ENCODE measurements at regions not wholly inside any gene's neighbourhood (a gene's known extent, or its start where the extent isn't known, plus 50 kb on each side); places are given as distances from the start of the nearest gene placed in this dataset.

DNA sequence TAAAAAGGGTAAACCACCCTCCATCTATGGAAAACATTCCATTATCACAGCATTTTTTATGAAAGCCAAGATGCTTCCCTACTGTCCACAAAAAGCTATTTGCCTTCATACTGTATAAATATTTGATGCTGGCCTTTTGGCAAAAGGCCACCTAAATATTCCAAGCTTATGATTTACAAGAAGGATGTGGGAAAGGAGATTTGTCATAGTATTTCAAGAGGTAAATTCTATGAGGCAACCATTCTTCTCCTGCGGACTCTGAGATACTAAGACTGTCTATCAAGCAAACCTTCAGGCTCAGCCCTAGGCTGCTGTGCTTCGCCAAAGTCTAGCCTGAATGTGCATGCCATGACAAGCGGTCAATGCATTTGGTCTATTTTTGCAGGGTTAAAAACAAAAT is 807.1 kb upstream of the AMELY start:
- TF ChIP-seq, protein P1, sequence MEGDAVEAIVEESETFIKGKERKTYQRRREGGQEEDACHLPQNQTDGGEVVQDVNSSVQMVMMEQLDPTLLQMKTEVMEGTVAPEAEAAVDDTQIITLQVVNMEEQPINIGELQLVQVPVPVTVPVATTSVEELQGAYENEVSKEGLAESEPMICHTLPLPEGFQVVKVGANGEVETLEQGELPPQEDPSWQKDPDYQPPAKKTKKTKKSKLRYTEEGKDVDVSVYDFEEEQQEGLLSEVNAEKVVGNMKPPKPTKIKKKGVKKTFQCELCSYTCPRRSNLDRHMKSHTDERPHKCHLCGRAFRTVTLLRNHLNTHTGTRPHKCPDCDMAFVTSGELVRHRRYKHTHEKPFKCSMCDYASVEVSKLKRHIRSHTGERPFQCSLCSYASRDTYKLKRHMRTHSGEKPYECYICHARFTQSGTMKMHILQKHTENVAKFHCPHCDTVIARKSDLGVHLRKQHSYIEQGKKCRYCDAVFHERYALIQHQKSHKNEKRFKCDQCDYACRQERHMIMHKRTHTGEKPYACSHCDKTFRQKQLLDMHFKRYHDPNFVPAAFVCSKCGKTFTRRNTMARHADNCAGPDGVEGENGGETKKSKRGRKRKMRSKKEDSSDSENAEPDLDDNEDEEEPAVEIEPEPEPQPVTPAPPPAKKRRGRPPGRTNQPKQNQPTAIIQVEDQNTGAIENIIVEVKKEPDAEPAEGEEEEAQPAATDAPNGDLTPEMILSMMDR (IDR thresholded peaks at IDR 0.05): no peak
- TF ChIP-seq POLR2A (IDR thresholded peaks at IDR 0.05): no peak

Measured in esophagus squamous epithelium (tissue), 4 donors.